ENCODE measurements at regions not wholly inside any gene's neighbourhood (a gene's known extent, or its start where the extent isn't known, plus 50 kb on each side); places are given as distances from the start of the nearest gene placed in this dataset.
A peak's percentile ranks its signal among the peaks of the same experiment; 100 is the strongest.
"Not testable (repeated sequence)": the region's sequence is repeated elsewhere in the genome, so short reads cannot be mapped to it uniquely, and the experiment has no call there.

DNA sequence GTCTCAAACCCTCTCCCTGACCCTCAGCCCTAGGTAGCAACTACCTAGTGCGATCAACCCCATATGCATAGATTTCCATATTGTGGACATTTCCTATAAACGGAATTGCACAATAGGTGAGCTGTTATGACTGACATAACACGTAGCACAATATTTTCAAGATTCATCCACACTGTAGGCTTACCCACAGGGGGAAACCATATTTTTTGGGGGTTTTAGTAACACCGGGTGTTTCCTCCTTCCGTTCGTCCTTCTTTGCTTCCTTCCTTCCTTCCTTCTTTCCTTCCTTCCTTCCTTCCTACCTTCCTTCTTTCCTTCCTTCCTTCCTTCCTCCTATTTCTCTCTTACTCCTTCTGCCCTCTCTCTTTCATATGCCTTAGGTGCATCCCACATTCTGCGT, 524.2 kb downstream of the CWH43 start:
- ATAC-seq; H3K27ac Mint-ChIP-seq; DNase-seq; H3K36me3 Mint-ChIP-seq (ENCODE audit: low read depth); H3K27me3 Mint-ChIP-seq; H3K4me1 Mint-ChIP-seq; H3K4me3 Mint-ChIP-seq: not testable (repeated sequence)
- H3K9me3 Mint-ChIP-seq = peaks cover 46% of the 10 kb centered on the region

DNA sequence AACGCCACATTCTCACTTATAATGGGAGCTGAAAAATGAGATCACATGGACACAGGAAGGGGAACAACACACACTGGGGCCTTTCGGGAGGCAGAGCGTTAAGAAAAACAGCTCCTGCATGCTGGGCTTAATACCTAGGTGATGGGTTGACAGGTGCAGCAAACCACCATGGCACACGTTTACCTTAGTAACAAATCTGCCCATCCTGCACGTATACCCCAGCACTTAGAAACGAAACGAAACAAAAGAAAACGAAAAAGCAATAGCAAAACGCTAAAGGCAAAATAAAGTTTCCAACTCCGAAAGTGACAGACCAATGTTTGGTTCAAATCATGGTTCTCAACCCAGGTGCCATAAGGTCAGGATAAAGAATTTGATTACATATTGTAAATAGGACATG, 525.3 kb downstream of the CWH43 start:
- H3K27me3 Mint-ChIP-seq; H3K27ac Mint-ChIP-seq; H3K4me1 Mint-ChIP-seq; H3K4me3 Mint-ChIP-seq; DNase-seq; ATAC-seq; H3K36me3 Mint-ChIP-seq (ENCODE audit: low read depth): not testable (repeated sequence)
- peaks cover 57% of the 10 kb centered on the region for H3K9me3 Mint-ChIP-seq

- H3K36me3 Mint-ChIP-seq (ENCODE audit: low read depth); H3K27me3 Mint-ChIP-seq; H3K4me3 Mint-ChIP-seq; H3K4me1 Mint-ChIP-seq; DNase-seq; H3K27ac Mint-ChIP-seq; ATAC-seq: not testable (repeated sequence)
- H3K9me3 Mint-ChIP-seq = peaks cover 62% of the 10 kb centered on the region
These were observed 525.9 kb downstream of the CWH43 start for GRCh38 chr4:49511881-49512491.

DNA sequence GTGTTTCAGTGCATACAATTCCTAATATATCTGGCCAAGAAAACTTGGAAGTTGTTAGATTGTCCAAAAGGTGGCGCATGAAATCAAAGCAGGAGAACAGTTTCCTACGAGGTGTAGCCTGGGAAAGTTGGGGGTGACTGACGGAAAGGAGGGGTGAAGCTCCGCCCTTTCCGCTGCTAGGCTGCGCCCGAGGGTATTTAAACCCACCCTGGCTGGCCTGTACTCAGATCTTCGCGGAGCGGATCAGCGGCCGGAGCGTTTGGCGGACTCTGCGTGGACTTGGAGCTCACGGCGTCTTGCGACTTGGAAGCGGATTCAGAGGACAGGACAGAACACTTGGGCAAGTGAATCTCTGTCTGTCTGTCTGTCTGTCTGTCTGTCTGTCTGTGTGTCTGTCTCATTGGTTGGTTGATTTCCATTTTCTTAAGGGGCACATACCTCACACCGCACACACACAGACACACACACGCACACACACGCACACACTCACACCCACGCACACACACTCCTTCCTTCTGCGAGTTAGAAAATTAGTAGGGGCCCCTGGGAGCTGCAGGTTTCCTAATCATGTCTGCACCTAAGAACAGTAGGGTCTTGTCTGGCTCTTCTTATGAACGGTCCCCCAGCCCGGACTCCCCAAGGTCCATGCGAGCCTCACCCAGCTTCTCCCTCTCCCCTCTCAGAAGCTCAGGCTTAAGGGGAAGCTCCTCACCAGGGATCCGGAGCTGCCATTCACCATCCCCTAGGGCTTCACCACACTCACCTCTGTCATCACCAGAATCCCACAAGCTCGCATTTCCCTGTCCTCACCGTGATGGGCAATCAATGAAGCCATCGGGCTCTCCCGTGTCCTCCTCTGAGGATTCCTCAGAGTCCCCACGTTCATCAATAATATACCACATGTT, 526.8 kb downstream of the CWH43 start:
- not testable (repeated sequence) for H3K4me1 Mint-ChIP-seq; ATAC-seq; H3K27ac Mint-ChIP-seq; H3K4me3 Mint-ChIP-seq; H3K27me3 Mint-ChIP-seq; H3K36me3 Mint-ChIP-seq (ENCODE audit: low read depth)
- H3K9me3 Mint-ChIP-seq = peaks cover 62% of the 10 kb centered on the region
- DNase-seq = peak; percentile 10

DNA sequence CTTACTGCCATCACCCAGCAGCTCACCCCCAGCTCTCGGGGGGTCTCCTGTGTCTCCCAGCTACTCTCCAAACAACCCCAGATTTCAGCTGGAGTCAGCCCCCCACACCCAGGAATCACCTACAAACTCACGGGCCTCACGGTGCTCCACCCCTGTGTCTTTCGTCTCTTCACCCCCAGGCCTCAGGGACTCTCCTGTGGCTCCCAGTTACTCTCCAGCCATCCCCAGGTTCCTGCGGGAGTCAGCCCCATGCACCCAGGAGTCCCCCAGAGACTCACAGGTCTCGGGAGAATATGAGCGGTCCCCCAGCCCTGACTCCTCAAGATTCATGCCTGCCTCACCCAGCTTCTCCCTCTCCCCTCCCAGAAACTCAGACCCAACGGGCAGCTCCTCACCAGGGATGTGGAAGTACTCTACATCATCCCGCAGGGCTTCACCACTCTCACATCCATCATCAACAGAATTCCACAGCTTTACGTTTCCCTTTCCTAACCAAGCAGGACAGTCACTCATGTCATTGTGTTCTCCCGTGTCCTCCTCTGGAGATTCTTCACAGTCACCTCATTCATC, 527.6 kb downstream of the CWH43 start:
- H3K9me3 Mint-ChIP-seq = peaks cover 62% of the 10 kb centered on the region
- not testable (repeated sequence) for ATAC-seq; H3K27ac Mint-ChIP-seq; H3K27me3 Mint-ChIP-seq; H3K4me3 Mint-ChIP-seq; H3K4me1 Mint-ChIP-seq; H3K36me3 Mint-ChIP-seq (ENCODE audit: low read depth); DNase-seq

DNA sequence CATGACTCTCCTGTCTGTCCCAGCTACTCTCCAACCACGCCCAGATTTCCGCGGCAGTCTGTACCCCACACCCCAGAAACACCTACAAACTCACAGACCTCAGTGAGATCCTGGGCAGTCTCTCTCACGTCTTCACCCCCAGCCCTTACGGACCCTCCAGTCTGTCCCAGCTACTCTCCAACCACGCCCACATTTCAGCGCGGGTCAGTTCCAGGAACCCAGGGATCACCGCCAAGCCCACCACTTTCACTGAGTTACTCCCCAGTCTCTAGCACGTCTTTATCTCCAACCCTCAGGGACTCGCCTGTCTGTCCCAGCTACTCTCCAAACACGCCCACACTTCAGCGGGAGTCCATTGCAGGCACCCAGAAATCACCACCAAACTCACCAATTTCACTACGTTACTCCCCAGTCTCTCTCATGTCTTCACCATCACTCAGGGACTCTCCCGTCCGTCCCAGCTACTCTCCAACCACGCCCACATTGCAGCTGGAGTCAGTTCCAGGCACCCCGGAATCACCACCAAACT, 528.2 kb downstream of the CWH43 start:
- not testable (repeated sequence) for H3K36me3 Mint-ChIP-seq (ENCODE audit: low read depth); H3K27ac Mint-ChIP-seq; H3K4me3 Mint-ChIP-seq; H3K4me1 Mint-ChIP-seq; H3K27me3 Mint-ChIP-seq; ATAC-seq; DNase-seq
- H3K9me3 Mint-ChIP-seq = peaks cover 62% of the 10 kb centered on the region

- H3K9me3 Mint-ChIP-seq = peaks cover 62% of the 10 kb centered on the region
These were observed 528.8 kb downstream of the CWH43 start for GRCh38 chr4:49514841-49515240.

GRCh38 chr4:49515241-49515640, 529.2 kb downstream of the CWH43 start:
- not testable (repeated sequence) for ATAC-seq; H3K27me3 Mint-ChIP-seq; H3K36me3 Mint-ChIP-seq (ENCODE audit: low read depth); DNase-seq; H3K27ac Mint-ChIP-seq; H3K4me3 Mint-ChIP-seq; H3K4me1 Mint-ChIP-seq
- H3K9me3 Mint-ChIP-seq = peaks cover 59% of the 10 kb centered on the region

More at GRCh38 chr4:49514841-49515240, 528.8 kb downstream of the CWH43 start:
- not testable (repeated sequence) for H3K36me3 Mint-ChIP-seq (ENCODE audit: low read depth); H3K4me1 Mint-ChIP-seq; DNase-seq; ATAC-seq; H3K27me3 Mint-ChIP-seq; H3K4me3 Mint-ChIP-seq; H3K27ac Mint-ChIP-seq

DNA sequence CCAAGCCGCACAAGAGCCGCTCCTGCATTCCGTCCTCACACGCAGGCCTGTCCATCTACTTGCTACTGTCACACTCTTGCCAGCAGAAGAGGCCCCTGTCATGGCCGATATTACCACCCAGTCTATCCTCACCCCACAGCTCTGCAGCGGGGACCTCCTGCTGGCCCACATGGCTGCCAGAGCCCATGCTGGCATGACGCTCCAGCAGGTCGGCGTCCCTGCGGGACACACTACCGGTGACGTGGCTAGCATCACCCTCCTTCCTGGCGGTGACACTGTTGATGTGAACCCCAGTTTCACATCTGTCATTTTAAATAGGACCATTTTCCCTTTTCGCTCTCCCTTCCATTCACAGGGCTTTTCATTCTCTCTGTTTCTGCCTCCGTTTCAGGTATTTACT, 530.0 kb downstream of the CWH43 start:
- DNase-seq; H3K4me3 Mint-ChIP-seq; H3K4me1 Mint-ChIP-seq; H3K36me3 Mint-ChIP-seq (ENCODE audit: low read depth); ATAC-seq; H3K27ac Mint-ChIP-seq; H3K27me3 Mint-ChIP-seq: not testable (repeated sequence)
- peaks cover 52% of the 10 kb centered on the region for H3K9me3 Mint-ChIP-seq

DNA sequence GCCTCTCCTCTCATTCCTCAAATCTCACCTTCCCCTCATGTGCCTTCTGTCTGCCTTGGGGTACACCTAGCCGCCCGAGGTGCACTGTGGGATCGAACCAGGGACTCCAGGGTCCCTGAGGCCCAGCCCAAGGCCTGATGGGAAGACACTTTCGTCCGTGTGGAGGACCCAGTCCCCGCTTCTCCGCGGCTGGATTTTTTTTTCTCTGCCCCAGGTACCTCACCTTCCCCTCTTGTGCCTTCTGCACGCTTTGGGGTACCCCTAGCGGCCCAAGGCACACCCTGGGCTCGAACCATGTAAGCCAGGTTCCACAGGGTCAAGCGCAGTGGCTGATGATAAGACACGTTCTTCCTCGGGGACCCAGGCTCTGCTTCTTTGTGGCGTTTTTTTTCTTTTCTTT, 530.7 kb downstream of the CWH43 start:
- DNase-seq (no peak), ATAC-seq (no peak)
- no peak overlapping the region for H3K27ac Mint-ChIP-seq
- H3K36me3 Mint-ChIP-seq (ENCODE audit: low read depth) = peaks cover 7% of the 10 kb centered on the region
- H3K4me1 Mint-ChIP-seq = no peaks in the 10 kb centered on the region
- H3K27me3 Mint-ChIP-seq = no peaks in the 10 kb centered on the region
- peaks cover 46% of the 10 kb centered on the region for H3K9me3 Mint-ChIP-seq
- H3K4me3 Mint-ChIP-seq = no peak overlapping the region

- H3K27ac Mint-ChIP-seq; H3K4me3 Mint-ChIP-seq; H3K4me1 Mint-ChIP-seq; H3K27me3 Mint-ChIP-seq; H3K36me3 Mint-ChIP-seq (ENCODE audit: low read depth); ATAC-seq; DNase-seq: not testable (repeated sequence)
- peaks cover 38% of the 10 kb centered on the region for H3K9me3 Mint-ChIP-seq
These were observed 531.6 kb downstream of the CWH43 start for GRCh38 chr4:49517485-49518205.

DNA sequence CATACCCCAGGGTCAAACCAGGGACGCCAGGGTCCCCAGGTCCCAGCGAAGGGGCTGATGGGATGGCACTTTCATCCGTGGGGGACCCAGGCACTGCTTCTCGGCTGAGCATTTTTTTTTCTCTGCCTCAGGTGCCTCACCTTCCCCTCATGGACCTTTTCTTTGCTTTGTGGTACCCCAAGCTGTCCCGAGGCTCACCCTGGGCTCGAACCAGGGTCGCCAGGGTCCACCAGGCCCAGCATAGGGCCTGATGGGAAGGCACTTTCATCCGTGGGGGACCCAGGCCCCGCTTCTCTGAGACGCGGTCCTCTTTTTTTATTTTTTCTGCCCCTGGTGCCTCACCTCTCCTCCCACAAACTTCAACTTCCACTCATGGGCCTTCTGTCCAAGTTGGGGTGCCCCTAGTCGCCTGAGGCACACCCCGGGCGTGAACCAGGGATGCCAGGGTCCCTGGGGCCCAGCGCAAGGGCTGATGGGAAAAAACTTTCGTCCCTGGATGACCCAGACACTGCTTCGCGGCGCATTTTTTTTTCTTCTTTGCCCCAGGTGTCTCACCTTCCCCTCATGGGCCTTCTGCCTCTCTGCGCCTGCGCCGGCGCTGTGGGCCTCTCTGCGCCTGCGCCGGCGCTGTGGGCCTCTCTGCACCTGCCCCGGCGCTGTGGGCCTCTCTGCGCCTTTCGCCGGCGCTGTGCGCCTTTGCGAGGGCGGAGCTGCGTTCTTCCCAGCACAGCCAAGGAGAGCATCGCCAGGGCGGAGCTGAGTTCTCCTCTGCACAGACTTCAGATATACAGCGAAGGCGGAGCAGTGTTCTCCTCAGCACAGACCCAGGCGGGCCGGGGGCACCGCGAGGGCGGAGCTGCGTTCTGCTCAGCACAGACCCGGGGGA, 533.3 kb downstream of the CWH43 start:
- H3K9me3 Mint-ChIP-seq = peaks cover 24% of the 10 kb centered on the region
- H3K4me3 Mint-ChIP-seq; H3K4me1 Mint-ChIP-seq; H3K27me3 Mint-ChIP-seq; ATAC-seq; H3K27ac Mint-ChIP-seq; DNase-seq; H3K36me3 Mint-ChIP-seq (ENCODE audit: low read depth): not testable (repeated sequence)

- H3K27ac Mint-ChIP-seq; H3K27me3 Mint-ChIP-seq; H3K4me3 Mint-ChIP-seq; DNase-seq; ATAC-seq; H3K9me3 Mint-ChIP-seq; H3K36me3 Mint-ChIP-seq (ENCODE audit: low read depth); H3K4me1 Mint-ChIP-seq: not testable (repeated sequence)
These were observed 538.0 kb downstream of the CWH43 start for GRCh38 chr4:49523816-49524765.
